HG03175 (cell line): ENCODE measurements at regions not wholly inside any gene's neighbourhood (a gene's known extent, or its start where the extent isn't known, plus 50 kb on each side); places are given as distances from the start of the nearest gene placed in this dataset.

ENCODE experiments used
- ATAC-seq: cut with Tn5 transposase; IDR thresholded peaks from one replicate; pipeline ENCODE4 v1.9.1; 2021; ENCODE audit warnings: mild to moderate bottlenecking, moderate library complexity; ENCODE audit not compliant: unreplicated experiment

DNA sequence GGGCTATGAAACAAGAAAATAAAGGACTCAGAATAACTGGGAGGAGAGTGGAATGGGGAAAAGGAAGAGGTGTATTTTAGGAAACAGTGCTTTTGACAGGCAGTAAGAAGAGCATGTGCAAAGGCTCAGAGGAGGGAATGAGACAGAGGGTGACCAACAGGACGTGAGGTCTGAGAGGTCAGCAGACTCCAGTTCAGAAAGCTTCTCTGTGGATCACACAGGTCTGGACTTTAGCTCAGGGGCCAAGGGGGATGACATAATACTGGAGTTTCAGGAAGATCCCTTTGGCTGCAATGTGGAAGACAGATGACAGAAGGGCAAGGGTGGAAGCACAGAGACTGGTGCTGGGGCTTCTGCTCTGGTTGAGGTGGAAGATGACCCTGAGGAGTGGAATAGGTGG, 489.9 kb upstream of the CDH5 start:
- no peak for ATAC-seq

GRCh38 chr16:65876056-65876408, 490.5 kb upstream of the CDH5 start:
- ATAC-seq, result no peak

- no peak for ATAC-seq
Measured at GRCh38 chr16:65875381-65876055, 491.0 kb upstream of the CDH5 start.

- ATAC-seq, result no peak
Measured at GRCh38 chr16:65869261-65869660, 497.2 kb upstream of the CDH5 start.

GRCh38 chr16:65867276-65867960, 499.1 kb upstream of the CDH5 start:
- ATAC-seq, result no peak

DNA sequence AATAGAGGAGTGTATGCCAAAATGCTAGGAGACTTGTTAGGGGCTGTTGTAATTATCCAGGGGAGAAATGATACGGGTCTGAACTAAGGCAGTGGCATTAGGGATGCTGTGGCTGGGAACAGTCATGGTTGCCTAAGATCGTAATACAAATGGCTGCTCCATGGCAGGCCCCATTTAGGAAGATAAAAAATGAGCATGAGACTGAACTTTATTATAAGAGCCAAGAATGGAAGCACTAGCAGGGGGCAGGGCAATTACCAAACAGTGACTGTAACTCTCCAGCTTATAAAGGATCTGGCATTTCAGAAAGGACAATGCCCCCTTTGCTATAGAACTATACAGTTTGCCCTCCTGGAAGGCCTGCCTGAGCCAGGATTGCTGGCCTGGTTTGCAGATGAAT, 503.3 kb upstream of the CDH5 start:
- no peak for ATAC-seq

DNA sequence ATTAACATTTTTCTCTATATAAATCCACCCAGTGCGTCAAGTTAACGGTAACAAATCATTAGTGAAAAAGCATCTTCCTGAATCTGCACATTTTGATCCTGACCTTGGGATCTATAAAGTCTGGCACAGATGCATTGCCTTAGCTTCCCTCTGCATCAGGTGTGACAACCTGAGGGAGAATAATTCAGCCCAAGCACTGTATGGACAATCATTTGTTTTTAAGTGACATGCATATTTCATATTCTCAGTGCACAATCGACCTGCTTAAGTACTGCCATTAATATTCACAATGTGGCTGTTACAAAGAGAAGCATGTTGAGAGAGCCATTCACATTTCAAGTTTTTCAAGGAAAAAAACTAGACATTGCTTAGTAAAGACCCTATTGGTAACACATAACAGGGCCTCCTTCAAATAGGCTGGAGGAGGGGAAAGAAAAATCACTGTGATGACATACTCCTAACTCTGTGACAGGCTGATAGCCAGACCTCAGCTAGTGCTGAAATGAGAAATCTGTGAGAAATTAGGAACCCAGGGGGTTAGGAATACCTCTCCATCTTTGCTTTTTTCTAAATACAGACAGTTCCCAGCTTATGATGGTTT, 505.3 kb upstream of the CDH5 start:
- ATAC-seq, result no peak

- ATAC-seq, result no peak
Measured at GRCh38 chr16:65855171-65856145, 511.0 kb upstream of the CDH5 start.

DNA sequence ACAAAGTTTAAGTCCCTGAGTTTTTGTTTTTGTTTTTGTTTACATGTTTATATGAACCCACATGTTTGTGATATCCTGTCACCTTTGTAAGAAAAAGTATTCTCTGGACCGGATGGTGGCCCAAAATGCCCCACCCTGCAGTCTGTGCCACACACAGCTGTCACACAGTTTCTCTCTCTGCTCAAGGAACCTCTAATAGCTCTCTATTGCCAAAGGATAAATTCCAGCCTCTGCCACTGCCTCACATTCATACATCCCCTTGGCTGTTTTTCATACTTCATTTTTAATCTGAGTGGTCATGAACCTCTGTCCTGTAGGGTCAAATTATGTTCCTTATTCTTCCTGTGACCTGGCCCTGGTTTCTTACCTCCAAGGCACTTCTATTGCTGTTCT, 520.3 kb upstream of the CDH5 start:
- no peak for ATAC-seq

- ATAC-seq, result no peak
Measured at GRCh38 chr16:65845466-65846209, 520.9 kb upstream of the CDH5 start.

DNA sequence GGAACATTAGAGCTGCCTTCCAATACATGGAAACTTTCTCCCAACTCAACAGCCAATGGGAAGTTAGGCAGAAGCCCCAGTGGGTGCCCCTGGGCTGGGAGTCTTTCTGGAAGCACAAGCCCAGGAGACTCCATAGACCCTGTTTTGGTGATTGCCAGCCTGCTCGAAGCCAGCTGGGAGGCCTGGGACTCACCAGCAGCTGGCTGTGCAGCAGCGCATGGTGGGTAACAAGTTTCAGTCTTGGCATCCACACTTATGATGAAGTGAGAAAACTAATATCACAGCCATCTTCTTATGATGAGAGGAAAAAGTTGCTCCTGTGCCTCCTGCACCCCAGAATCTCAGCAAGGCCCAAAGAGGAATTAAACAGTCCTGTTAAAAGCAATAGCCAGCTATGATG, 522.5 kb upstream of the CDH5 start:
- no peak for ATAC-seq

DNA sequence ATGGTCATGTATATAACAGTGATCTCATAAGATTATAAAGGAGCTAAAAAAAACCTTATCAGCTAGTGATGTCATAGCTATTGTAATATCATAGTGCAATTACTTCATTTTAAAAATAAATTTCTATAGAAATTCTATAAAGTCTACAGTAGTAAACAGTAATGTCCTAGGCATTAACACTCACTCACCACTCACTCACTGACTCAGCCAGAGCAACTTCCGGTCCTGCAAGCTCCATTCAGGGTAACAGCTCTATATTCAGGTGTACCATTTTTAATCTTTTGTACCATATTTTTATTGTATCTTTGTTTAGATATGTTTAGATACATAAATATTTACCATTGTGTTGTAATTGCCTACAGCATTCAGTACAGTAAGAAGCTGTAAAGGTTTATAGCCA, 524.4 kb upstream of the CDH5 start:
- ATAC-seq, result no peak

DNA sequence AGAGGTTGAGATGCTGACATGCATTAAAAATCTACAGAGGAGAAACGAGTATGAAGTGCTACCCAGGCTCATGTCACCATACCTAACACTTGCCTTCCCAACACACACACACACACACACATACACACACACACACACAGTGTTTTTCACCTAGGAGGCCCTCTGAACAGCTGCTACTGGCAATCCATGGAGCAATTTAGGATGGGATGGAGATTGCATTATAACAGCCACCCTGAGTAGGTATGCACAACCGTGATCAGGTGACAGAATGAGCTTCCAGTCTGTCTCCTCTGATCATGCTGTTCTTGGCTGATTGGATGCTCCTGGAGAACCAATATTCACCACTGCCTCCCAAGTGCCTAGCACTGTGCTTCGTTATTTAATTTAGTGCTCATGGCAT, 528.5 kb upstream of the CDH5 start:
- ATAC-seq, result no peak

DNA sequence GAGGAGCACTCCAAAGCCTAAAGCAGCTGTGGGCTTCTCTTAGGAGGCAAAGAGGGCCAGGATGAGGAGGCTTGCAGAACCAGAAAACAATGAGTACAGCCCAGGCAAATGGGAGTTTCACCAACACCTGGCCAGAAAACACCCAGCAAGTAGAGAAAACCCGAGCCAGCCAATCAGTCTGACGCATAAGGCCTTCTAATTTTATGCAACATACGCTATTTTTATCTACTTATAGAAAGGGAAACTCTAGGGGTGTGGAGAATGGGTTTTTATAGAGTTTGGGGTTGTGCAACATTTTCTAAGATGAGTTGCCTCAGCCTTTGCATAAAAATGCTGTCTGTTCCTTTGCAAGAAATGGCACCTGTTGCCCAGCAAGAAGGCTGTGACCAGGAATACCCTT, 529.0 kb upstream of the CDH5 start:
- no peak for ATAC-seq

DNA sequence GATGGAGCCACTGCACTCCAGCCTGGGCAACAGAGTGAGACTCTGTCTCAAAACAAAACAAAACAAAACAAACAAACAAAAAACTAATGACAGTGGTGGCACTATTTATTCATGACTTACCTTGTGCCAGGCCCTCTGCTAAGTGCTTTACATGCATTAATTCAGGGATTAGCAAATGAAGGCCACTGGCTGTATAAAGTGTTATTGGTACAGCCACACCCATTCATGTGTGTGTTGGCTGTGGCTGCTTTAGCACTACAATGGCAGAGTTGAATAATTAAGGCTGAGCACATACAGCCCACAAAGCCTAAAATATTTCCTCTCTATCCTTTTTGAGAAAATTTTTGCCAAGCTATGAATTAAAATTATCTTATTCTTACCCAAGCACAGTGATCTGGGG, 531.8 kb upstream of the CDH5 start:
- no peak for ATAC-seq

- ATAC-seq, result no peak
Measured at GRCh38 chr16:65833171-65833871, 533.2 kb upstream of the CDH5 start.

DNA sequence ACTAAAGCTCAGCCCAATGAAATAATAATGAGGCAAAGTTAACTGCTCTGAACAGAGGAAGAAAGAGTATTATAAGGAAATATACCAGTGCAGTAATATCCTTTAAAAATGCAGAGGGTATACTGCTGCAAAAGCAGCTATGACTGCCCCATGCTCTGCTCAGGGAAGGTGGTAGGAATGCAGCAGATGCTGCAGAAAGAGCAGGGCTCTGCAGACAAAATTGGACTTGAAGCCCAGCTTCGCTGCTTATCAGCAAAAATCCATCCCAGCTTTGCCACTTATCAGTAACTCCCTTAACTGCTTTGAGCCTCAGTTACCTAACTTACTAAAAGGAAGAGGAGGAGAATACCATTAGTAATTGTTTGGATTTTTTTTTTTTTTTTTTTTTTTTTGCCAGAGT, 533.8 kb upstream of the CDH5 start:
- ATAC-seq, result no peak

DNA sequence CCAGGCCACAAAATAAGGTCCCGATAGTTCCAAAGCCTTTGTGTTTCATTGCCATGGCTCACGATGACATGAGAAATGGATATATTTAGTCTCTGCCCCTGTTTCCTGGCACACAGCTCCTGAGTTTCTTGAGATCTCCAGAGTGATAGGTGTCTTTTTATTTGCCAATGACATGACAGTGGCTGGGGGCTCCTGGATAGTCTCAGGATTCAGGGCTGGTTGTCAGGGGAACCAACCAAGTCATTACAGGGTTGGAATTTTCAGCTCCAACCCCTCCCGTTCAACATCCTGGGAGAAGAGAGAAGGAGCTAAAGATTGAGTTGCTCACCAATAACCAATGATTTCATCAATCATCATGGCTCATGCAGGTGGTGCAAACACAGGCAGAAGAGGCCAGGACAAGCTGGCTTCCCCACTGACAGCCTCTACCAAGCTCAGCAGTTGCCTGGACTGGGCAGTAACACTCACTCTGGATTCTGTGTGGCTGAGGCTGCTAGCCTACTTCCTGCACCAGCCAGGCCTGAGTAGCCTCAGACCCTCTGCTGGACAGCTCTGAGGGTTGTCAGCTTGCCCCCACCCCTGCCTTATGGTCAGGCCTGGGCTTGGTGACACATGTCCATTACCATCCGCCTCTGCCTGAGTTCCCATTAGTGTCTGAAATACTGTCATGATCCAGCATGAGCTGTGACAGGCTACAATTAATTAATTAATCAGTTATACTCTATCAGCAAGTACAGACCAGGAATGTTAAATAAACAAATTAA, 534.4 kb upstream of the CDH5 start:
- no peak for ATAC-seq

- ATAC-seq, result no peak
Measured at GRCh38 chr16:65829076-65829475, 537.4 kb upstream of the CDH5 start.
